ENCODE measurements at regions not wholly inside any gene's neighbourhood (a gene's known extent, or its start where the extent isn't known, plus 50 kb on each side); places are given as distances from the start of the nearest gene placed in this dataset.

DNA sequence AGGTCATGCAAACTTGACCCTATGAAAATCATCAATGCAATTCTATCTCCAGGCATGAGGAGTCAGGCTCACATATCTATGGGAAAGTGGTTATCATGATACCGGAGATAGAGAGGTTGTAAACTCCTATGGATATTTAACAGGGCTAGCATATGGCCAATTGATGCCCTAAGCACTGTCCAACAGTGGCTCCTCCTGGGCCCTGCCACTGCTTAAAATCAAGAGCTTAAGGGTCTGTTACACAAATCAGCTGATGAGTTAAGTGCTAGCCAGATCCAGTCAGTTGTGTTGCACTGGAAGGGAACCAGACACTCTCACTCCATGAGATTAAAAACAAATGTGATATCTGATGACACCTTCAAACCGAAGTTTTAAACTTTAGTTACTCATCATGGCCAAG lies 337.6 kb downstream of the STIM2 start:
- H3K36me3 ChIP-seq (ENCODE audit: control insufficient read depth, insufficient read depth, low read length), result no peaks in the 10 kb centered on the region
- H3K4me3 ChIP-seq (ENCODE audit: low read length), result no peak overlapping the region
- no peak overlapping the region for H3K27ac ChIP-seq (ENCODE audit: low read depth, low read length)
- H3K4me1 ChIP-seq (ENCODE audit: control insufficient read depth, insufficient read depth, low read length), result no peaks in the 10 kb centered on the region
- no peak overlapping the region for H3K9ac ChIP-seq (ENCODE audit: low read length)
- no peaks in the 10 kb centered on the region for H3K27me3 ChIP-seq (ENCODE audit: control insufficient read depth, insufficient read depth, low read length)

GRCh38 chr4:27198971-27199370 lies 338.3 kb downstream of the STIM2 start:
- Histone ChIP-seq H3K27me3 (ENCODE audit: control insufficient read depth, insufficient read depth, low read length) (no peaks in the 10 kb centered on the region), H3K36me3 (ENCODE audit: control insufficient read depth, insufficient read depth, low read length) (no peaks in the 10 kb centered on the region), H3K4me3 (ENCODE audit: low read length) (no peak overlapping the region), H3K4me1 (ENCODE audit: control insufficient read depth, insufficient read depth, low read length) (no peaks in the 10 kb centered on the region), H3K27ac (ENCODE audit: low read depth, low read length) (no peak overlapping the region), H3K9ac (ENCODE audit: low read length) (no peak overlapping the region)

- Histone ChIP-seq H3K4me1 (ENCODE audit: control insufficient read depth, insufficient read depth, low read length) (no peaks in the 10 kb centered on the region), H3K27ac (ENCODE audit: low read depth, low read length) (no peak overlapping the region), H3K4me3 (ENCODE audit: low read length) (no peak overlapping the region)
Measured at GRCh38 chr4:27206009-27206408, 345.4 kb downstream of the STIM2 start.

DNA sequence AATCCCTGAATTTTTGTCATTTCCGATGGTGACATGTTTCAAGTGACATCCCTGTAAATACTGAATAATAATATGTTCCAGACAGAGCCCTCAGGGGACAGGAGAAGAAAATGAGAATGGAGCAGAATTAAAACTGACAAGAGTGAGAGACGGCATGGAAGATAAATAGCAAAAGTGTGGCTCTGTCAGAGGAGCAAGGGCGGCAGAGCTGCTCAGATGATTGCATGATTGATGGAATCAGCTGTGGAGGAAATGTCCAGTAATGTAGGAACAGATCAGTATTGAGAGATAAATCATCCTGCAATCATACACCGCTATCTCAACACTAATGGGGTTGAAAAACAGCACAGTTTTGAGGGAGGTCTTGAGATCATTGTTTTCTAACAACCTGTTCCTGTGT lies 350.3 kb downstream of the STIM2 start:
- no peak overlapping the region for H3K4me3 ChIP-seq (ENCODE audit: low read length)
- no peaks in the 10 kb centered on the region for H3K4me1 ChIP-seq (ENCODE audit: control insufficient read depth, insufficient read depth, low read length)
- H3K9ac ChIP-seq (ENCODE audit: low read length), result no peak overlapping the region
- no peak overlapping the region for H3K27ac ChIP-seq (ENCODE audit: low read depth, low read length)
- H3K27me3 ChIP-seq (ENCODE audit: control insufficient read depth, insufficient read depth, low read length), result no peaks in the 10 kb centered on the region
- H3K36me3 ChIP-seq (ENCODE audit: control insufficient read depth, insufficient read depth, low read length), result no peaks in the 10 kb centered on the region

More at GRCh38 chr4:27206009-27206408, 345.4 kb downstream of the STIM2 start:
- Histone ChIP-seq H3K36me3 (ENCODE audit: control insufficient read depth, insufficient read depth, low read length) (no peaks in the 10 kb centered on the region), H3K27me3 (ENCODE audit: control insufficient read depth, insufficient read depth, low read length) (no peaks in the 10 kb centered on the region), H3K9ac (ENCODE audit: low read length) (no peak overlapping the region)

DNA sequence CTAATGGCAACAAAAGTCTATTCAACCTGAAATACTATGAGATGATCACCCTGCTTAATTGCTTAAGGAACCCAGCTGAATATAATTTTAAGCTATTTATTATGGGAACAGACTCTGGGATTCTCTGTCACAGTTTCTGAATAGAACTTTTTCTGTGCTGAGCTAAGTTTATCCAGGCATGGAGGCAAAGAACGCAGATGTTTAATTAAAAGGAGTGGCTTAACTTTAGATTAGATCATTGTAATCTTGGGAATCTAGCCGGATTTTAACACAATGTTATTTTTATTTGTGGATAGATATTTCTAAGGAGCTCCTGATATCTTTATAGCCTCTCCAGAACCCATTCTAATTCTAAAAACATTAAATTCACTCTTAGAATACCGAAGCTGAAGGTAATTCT lies 353.4 kb downstream of the STIM2 start:
- Histone ChIP-seq H3K27me3 (ENCODE audit: control insufficient read depth, insufficient read depth, low read length) (no peaks in the 10 kb centered on the region), H3K36me3 (ENCODE audit: control insufficient read depth, insufficient read depth, low read length) (no peaks in the 10 kb centered on the region), H3K4me1 (ENCODE audit: control insufficient read depth, insufficient read depth, low read length) (no peaks in the 10 kb centered on the region), H3K4me3 (ENCODE audit: low read length) (no peak overlapping the region), H3K27ac (ENCODE audit: low read depth, low read length) (no peak overlapping the region), H3K9ac (ENCODE audit: low read length) (no peak overlapping the region)

- H3K9ac ChIP-seq (ENCODE audit: low read length), result no peak overlapping the region
- H3K4me1 ChIP-seq (ENCODE audit: control insufficient read depth, insufficient read depth, low read length), result no peaks in the 10 kb centered on the region
- no peak overlapping the region for H3K4me3 ChIP-seq (ENCODE audit: low read length)
- H3K27ac ChIP-seq (ENCODE audit: low read depth, low read length), result no peak overlapping the region
- no peaks in the 10 kb centered on the region for H3K36me3 ChIP-seq (ENCODE audit: control insufficient read depth, insufficient read depth, low read length)
- no peaks in the 10 kb centered on the region for H3K27me3 ChIP-seq (ENCODE audit: control insufficient read depth, insufficient read depth, low read length)
Measured at GRCh38 chr4:27215220-27215826, 354.7 kb downstream of the STIM2 start.

DNA sequence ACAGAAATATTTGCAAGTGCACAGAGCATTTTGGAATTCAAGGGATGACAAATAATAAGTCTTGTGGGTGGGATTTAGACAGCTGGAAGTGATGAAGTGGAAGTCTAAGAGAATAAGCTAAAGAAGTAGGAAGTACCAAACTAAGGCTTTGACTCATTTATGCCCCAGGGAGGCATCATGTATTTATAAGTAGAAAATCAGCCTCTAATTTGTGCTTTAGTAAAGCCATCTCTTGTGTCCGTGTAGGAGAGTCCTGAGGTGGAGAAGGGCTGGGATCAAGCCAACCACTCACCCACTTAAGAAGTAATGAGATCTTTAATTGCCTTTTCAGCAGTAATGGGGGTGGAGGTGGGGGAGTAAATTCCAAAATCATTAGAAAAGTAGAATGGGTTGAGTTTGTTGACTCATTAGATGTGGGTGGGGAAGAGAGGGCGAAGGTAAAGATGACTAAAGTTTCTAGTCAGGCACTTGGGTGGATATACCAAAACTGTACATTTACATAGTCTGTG lies 356.7 kb downstream of the STIM2 start:
- H3K4me3 ChIP-seq (ENCODE audit: low read length), result no peak overlapping the region
- H3K4me1 ChIP-seq (ENCODE audit: control insufficient read depth, insufficient read depth, low read length), result no peaks in the 10 kb centered on the region
- no peaks in the 10 kb centered on the region for H3K36me3 ChIP-seq (ENCODE audit: control insufficient read depth, insufficient read depth, low read length)
- no peak overlapping the region for H3K9ac ChIP-seq (ENCODE audit: low read length)
- H3K27ac ChIP-seq (ENCODE audit: low read depth, low read length), result no peak overlapping the region
- H3K27me3 ChIP-seq (ENCODE audit: control insufficient read depth, insufficient read depth, low read length), result no peaks in the 10 kb centered on the region

GRCh38 chr4:27218013-27218412 lies 357.4 kb downstream of the STIM2 start:
- H3K4me3 ChIP-seq (ENCODE audit: low read length), result no peak overlapping the region
- no peaks in the 10 kb centered on the region for H3K27me3 ChIP-seq (ENCODE audit: control insufficient read depth, insufficient read depth, low read length)
- H3K27ac ChIP-seq (ENCODE audit: low read depth, low read length), result no peak overlapping the region
- no peaks in the 10 kb centered on the region for H3K36me3 ChIP-seq (ENCODE audit: control insufficient read depth, insufficient read depth, low read length)
- no peak overlapping the region for H3K9ac ChIP-seq (ENCODE audit: low read length)
- H3K4me1 ChIP-seq (ENCODE audit: control insufficient read depth, insufficient read depth, low read length), result no peaks in the 10 kb centered on the region

DNA sequence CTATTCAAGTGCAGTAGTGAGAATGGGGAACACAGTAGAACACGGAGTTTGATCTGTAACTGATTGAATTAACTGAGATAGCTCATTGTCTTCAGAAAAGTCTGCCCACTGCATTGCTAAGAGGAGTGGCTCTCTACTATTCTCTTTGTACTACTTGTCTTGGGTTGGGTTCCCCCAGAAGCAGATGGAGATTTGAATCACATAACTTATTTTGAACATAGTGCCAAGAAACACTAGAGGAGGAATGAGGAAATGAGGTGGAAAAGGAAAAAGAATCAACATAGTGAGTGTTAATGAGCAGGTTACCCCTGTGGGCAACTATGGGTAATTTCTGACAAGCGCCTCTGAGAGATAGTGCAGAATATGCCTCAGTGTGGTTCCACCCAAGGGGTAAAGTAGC lies 362.7 kb downstream of the STIM2 start:
- H3K27me3 ChIP-seq (ENCODE audit: control insufficient read depth, insufficient read depth, low read length), result no peaks in the 10 kb centered on the region
- no peaks in the 10 kb centered on the region for H3K36me3 ChIP-seq (ENCODE audit: control insufficient read depth, insufficient read depth, low read length)
- H3K4me1 ChIP-seq (ENCODE audit: control insufficient read depth, insufficient read depth, low read length), result no peaks in the 10 kb centered on the region
- no peak overlapping the region for H3K4me3 ChIP-seq (ENCODE audit: low read length)
- no peak overlapping the region for H3K27ac ChIP-seq (ENCODE audit: low read depth, low read length)
- H3K9ac ChIP-seq (ENCODE audit: low read length), result no peak overlapping the region

DNA sequence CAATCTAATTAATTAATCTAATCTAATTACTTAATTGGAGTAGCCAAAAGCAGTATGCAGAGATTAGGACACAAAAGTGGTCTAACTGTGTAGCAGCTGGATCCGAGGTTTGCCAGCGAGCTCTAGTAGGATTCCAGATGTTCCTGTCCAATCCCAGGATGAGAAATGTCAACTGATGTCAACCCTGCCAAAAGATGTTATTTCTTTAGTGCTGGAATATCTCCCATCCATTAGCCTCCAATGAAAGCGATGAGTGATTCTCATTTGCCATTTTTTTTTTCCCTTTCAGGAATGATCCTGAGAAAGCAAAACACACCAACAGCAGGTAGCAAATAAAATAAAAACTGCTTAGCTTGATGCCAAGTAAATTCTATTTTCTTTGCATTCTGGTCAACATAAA lies 372.9 kb downstream of the STIM2 start:
- no peak overlapping the region for H3K4me3 ChIP-seq (ENCODE audit: low read length)
- no peaks in the 10 kb centered on the region for H3K4me1 ChIP-seq (ENCODE audit: control insufficient read depth, insufficient read depth, low read length)
- H3K36me3 ChIP-seq (ENCODE audit: control insufficient read depth, insufficient read depth, low read length), result no peaks in the 10 kb centered on the region
- no peak overlapping the region for H3K9ac ChIP-seq (ENCODE audit: low read length)
- H3K27me3 ChIP-seq (ENCODE audit: control insufficient read depth, insufficient read depth, low read length), result no peaks in the 10 kb centered on the region
- no peak overlapping the region for H3K27ac ChIP-seq (ENCODE audit: low read depth, low read length)

DNA sequence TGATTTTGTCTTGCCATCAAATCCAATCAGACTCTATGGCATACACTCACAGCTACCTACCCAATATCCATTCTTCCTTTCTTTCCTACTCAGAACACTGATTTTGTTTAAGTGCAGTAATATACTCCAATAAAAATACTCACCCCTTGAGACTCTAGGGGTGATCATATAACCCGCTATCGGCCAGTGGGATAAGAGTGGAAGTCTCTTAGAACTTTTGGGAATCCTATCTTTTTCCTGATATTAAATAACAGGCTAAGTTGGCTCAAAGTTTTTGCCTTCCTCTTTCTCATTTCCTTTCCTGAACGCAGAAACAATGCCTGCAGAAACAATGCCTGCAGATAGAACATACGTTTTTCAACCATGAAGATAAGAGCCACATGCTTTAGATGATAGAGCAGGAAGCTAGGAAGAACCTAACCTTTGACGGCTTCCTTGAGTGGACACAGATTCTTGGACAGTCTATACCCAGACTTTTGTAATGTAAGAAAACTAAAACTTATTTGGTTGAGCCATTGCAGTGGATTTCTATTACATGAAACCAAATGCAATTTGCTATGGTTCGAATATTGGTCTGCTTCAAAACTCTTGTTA lies 373.8 kb downstream of the STIM2 start:
- Histone ChIP-seq H3K4me3 (ENCODE audit: low read length) (no peak overlapping the region), H3K36me3 (ENCODE audit: control insufficient read depth, insufficient read depth, low read length) (no peaks in the 10 kb centered on the region), H3K4me1 (ENCODE audit: control insufficient read depth, insufficient read depth, low read length) (no peaks in the 10 kb centered on the region), H3K27me3 (ENCODE audit: control insufficient read depth, insufficient read depth, low read length) (no peaks in the 10 kb centered on the region), H3K9ac (ENCODE audit: low read length) (no peak overlapping the region), H3K27ac (ENCODE audit: low read depth, low read length) (no peak overlapping the region)

GRCh38 chr4:27239641-27240040 lies 379.0 kb downstream of the STIM2 start:
- H3K27ac ChIP-seq (ENCODE audit: low read depth, low read length), result no peak overlapping the region

DNA sequence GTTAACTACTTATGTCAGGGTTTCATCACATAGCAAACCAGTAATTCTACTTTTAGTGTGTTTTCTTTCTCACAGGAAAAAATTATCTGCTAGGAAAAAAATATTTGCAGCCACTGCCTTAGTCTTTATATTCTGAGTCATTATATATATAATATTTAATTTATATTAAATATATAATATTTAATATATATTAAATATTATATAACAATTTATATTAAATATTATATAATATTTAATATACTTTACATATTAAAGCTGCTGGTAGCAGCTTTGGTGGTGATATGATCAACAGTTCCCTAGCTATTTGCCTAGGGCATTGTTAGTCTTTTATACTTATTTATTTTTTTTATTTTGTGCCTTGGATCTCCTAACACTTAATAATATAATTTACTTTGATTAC lies 381.6 kb downstream of the STIM2 start:
- no peak overlapping the region for H3K4me3 ChIP-seq (ENCODE audit: low read length)
- H3K27ac ChIP-seq (ENCODE audit: low read depth, low read length), result no peak overlapping the region
- no peaks in the 10 kb centered on the region for H3K36me3 ChIP-seq (ENCODE audit: control insufficient read depth, insufficient read depth, low read length)
- H3K4me1 ChIP-seq (ENCODE audit: control insufficient read depth, insufficient read depth, low read length), result no peaks in the 10 kb centered on the region
- no peaks in the 10 kb centered on the region for H3K27me3 ChIP-seq (ENCODE audit: control insufficient read depth, insufficient read depth, low read length)
- no peak overlapping the region for H3K9ac ChIP-seq (ENCODE audit: low read length)

More at GRCh38 chr4:27239641-27240040, 379.0 kb downstream of the STIM2 start:
- Histone ChIP-seq H3K9ac (ENCODE audit: low read length) (no peak overlapping the region), H3K4me1 (ENCODE audit: control insufficient read depth, insufficient read depth, low read length) (no peaks in the 10 kb centered on the region), H3K4me3 (ENCODE audit: low read length) (no peak overlapping the region), H3K36me3 (ENCODE audit: control insufficient read depth, insufficient read depth, low read length) (no peaks in the 10 kb centered on the region), H3K27me3 (ENCODE audit: control insufficient read depth, insufficient read depth, low read length) (no peaks in the 10 kb centered on the region)
